ENCODE measurements at regions not wholly inside any gene's neighbourhood (a gene's known extent, or its start where the extent isn't known, plus 50 kb on each side); places are given as distances from the start of the nearest gene placed in this dataset.

DNA sequence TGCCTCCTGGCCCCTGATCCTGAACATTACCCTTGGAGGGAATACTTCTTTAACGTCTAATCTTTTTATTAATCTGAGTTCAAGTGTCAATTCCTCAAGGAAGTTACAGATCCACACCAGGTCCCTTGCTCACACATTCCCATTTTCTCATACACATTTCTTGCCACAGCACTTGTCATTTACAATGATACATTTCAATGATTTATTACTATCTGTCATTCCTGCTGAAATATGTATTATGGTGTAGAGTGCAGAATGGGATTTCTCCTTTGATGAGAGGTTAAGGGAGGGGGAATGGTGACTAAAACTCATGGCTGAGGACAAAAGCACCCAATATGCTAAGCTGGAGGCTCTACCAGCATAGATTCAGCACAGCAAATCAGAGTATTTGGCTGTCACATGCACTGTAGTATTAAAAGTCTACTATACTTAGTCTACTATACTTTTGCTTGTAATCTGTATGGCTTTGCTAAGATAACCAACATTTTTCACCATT, 982.5 kb downstream of the TTLL7 start:
- TF ChIP-seq, protein P1, sequence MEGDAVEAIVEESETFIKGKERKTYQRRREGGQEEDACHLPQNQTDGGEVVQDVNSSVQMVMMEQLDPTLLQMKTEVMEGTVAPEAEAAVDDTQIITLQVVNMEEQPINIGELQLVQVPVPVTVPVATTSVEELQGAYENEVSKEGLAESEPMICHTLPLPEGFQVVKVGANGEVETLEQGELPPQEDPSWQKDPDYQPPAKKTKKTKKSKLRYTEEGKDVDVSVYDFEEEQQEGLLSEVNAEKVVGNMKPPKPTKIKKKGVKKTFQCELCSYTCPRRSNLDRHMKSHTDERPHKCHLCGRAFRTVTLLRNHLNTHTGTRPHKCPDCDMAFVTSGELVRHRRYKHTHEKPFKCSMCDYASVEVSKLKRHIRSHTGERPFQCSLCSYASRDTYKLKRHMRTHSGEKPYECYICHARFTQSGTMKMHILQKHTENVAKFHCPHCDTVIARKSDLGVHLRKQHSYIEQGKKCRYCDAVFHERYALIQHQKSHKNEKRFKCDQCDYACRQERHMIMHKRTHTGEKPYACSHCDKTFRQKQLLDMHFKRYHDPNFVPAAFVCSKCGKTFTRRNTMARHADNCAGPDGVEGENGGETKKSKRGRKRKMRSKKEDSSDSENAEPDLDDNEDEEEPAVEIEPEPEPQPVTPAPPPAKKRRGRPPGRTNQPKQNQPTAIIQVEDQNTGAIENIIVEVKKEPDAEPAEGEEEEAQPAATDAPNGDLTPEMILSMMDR (IDR thresholded peaks at IDR 0.05; ENCODE audit: low read length) = no peak
- no peak for TF ChIP-seq EZH2 (IDR thresholded peaks at IDR 0.05; ENCODE audit: borderline replicate concordance, low read length)
